GM18505 (cell line): ENCODE measurements at regions not wholly inside any gene's neighbourhood (a gene's known extent, or its start where the extent isn't known, plus 50 kb on each side); places are given as distances from the start of the nearest gene placed in this dataset.

Experiments used
- ATAC-seq: cut with Tn5 transposase; IDR thresholded peaks from one replicate; pipeline ENCODE4 v1.9.1; 2021; ENCODE audit not compliant: unreplicated experiment
- POLR2A ChIP-seq: IDR thresholded peaks from 4 replicates; pipeline ENCODE4 v1.6.1; 2011; ENCODE audit warnings: borderline replicate concordance; ENCODE audit not compliant: insufficient read depth, insufficient read length; ENCODE audit errors: extremely low read depth

DNA sequence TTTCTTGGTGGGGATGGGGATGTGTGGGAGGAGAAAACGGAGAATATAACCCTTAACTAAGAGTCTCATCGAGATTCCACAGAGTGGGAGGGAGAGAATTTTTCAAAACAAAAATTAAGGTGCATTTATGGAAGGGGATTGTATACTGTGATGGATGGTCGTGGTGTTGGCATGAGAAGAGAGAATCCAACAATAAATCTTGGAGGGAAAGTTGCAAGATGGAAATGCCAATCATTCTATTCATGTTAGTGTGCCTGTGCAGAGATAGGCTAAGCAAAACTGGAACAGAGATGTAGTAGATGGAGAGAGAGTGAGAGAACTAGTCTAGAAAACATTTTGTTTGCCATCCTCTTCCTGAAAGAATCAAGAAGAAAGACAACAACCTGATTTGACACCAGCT is 613.1 kb downstream of the EBF1 start:
- ATAC-seq: no peak

GRCh38 chr5:158485604-158486081 is 614.1 kb downstream of the EBF1 start:
- TF ChIP-seq POLR2A: no peak
- no peak for ATAC-seq

More for the DNA sequence above, 613.1 kb downstream of the EBF1 start:
- TF ChIP-seq POLR2A: no peak

DNA sequence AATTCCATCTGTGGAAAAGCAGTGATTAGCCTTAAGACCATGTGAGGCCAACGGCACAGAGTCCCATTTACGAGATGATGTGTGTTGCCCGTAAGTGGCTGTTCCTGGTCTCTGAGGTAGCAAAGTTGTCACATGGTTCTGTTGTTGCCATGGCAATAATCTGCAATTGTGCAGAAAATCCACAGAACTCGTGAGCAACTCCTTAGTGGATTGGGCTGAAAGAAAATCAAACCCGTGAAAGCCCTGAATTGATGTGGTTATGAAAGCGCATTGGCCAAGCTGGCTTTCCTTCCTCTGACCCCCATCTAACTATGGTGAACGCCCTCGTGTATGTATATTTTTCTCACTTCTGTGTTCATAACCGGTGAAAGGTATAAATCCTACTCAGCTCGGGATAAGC is 614.7 kb downstream of the EBF1 start:
- no peak for TF ChIP-seq POLR2A
- no peak for ATAC-seq

DNA sequence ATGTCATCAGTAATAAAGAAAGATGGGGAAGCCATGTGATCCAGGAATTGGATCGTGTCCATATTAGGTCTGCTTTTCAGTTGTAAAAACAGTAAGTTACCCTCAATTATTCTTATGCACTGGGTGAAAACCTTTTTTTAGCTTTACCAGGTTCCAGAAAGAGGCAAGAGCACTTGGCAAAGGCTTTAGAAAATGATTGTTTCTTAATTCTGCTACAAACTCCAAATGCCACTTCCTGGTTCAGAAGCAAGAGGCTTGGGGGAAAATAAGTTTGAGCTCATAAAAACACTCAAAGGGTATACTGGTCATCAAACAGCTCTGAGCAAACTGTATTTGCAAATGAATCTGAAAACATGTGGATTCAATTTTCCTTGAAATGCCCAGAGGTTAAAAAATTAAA is 615.6 kb downstream of the EBF1 start:
- no peak for ATAC-seq
- TF ChIP-seq POLR2A: no peak

GRCh38 chr5:158483281-158483860 is 616.3 kb downstream of the EBF1 start:
- no peak for ATAC-seq
- TF ChIP-seq POLR2A: no peak

DNA sequence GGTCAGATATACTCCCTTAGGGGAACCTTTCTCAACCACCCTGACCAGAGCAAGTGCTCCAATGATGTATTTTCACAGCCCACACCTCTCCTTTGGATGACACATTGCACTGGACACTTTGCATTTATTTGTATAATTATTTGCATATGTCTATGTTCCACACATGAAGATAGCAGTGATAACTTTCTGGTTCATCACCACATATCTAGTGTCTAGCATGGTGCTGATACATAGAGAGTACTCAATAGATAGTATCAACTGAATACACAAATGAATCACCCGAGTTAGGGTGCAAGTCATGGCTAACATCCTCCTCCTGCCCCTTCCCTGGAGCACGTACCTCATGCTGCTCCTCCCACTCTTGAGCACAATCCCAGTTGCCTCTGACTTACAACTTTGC is 617.6 kb downstream of the EBF1 start:
- TF ChIP-seq POLR2A: no peak
- ATAC-seq: no peak

DNA sequence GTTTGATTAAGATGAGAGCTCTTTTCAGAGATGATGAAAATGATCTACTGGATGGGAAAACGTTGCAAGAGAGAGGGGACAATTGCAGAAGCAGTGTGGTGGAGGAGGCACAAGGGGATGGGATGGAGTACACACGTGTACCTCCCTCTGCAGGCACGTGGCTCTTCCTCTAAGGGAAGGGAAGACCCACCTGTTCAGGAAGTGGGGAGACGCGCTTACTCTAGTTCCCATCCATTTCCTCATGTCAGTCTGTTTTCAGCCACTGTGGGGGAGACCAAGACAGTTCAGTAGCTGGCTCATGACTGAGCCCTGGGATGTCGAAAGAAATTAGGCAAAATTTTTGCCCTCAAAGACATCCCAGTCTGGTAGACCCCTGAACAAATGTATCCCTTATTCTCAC is 619.2 kb upstream of the CLINT1 start:
- TF ChIP-seq POLR2A: no peak

GRCh38 chr5:158477214-158477613 is 618.3 kb upstream of the CLINT1 start:
- TF ChIP-seq POLR2A: no peak
- ATAC-seq: no peak

More for the DNA sequence above, 619.2 kb upstream of the CLINT1 start:
- ATAC-seq: no peak

DNA sequence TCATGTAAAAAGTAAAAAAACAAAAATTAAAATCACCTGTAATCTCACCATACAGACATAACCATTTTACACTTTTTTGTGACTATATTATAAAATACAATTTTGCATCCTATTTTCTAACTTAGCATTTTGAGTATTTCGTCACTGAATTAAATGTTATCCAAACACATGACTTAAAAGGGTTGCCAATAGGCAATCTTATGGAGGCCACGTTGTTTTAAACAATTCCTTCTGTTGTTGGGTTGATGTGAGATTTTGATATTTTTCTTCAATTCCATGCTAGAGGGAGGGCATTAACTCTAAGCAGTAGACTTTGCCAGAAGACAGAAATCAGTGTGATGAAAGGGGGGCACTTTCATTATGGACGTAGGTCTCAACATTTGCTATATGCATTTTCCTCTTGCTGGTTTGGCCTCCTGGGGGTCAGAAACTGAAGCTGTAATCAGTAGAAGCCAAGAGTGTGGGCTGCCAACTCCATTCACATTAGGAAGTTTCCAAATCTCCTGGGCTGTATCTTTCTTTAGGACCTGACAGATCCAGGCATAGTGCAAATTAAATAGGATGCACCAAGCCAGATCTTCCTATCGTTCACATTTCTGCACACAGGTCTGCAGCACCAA is 614.2 kb upstream of the CLINT1 start:
- no peak for TF ChIP-seq POLR2A
- no peak for ATAC-seq

GRCh38 chr5:158471535-158471924 is 612.6 kb upstream of the CLINT1 start:
- no peak for TF ChIP-seq POLR2A
- ATAC-seq: no peak

GRCh38 chr5:158470764-158471534 is 612.0 kb upstream of the CLINT1 start:
- no peak for TF ChIP-seq POLR2A
- ATAC-seq: no peak

DNA sequence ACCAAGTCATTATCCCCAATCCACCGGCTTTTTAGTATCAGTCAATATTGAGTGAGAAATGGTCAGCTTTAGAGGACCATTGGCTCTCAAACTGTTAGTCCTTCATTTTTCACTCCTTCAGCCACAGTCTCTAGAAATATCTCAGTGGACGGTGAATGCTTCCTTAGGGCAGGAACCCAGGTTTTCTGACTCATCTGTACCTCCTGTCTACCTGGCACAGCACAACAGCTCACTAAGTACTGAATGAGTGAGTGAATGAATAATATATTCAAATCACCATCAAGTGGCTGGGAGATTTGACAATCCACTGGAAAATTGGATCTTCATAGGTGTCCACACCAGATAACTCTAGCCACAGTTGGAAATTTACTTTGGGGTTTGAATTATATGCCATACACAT is 609.5 kb upstream of the CLINT1 start:
- TF ChIP-seq POLR2A: no peak
- no peak for ATAC-seq

DNA sequence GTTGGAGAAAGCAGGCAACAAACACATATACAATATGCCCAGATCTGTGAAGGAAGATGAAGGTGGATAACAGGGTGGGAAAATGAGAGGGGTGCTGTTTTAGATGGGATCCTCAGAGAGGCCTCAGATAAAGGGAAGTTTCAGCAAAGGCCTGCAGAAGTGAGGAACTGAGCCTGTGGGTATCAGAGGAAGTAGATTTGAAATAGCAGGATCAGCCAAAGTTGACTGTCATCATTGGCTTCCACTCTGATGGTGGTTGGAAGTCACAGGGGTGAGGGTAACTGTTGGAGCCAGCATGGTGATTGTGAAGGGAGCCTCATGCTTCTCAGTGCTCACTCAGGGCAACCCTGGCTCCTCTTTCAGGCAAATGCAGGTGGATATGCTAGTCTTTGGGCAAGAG is 607.2 kb upstream of the CLINT1 start:
- TF ChIP-seq POLR2A: no peak
- ATAC-seq: no peak
